ENCODE measurements at regions not wholly inside any gene's neighbourhood (a gene's known extent, or its start where the extent isn't known, plus 50 kb on each side); places are given as distances from the start of the nearest gene placed in this dataset.

DNA sequence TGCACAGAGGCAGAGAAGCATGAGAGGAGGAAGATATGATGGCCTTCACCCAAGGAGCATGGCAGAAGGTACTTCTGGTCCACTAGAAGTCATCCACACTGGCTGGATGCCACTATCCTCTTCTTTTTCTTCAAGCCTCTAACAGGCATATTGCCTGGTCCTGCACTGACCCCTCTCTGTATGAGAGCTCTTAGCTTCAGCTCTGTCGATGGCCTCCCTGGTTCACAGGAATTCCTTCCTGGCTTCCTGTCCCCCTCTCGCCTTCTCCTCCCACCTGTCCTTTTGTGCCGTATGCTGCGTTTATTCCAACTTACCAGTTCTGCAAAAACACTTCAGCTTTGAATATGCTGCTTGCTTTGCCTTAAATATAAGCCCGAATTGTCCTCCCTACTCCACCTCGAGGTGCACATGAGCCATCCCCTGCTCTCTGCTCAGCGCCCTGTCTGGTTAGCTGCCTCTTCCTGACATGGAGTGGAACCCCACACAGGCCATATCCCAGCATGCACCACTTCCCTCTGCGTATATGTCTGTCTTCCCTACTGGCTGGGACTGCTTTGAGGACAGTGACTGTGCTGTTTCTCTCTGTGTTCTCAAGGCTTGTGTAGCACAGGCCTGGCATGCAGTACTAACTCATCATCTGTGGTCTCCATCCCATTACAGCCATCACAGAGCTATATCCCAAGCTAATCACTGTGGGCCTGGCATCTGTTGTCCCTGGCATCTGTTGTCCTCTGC is 474.9 kb downstream of the EIPR1 start:
- no peak overlapping the region for H3K9ac ChIP-seq (replicated peaks in 1 of 4; ENCODE audit: extremely low read depth in 1 of 4, low read depth in 3 of 4, low read length in 3 of 4)

More for the DNA sequence above, 474.9 kb downstream of the EIPR1 start:
- no peaks in the 10 kb centered on the region for H3K79me2 ChIP-seq (ENCODE audit: control insufficient read depth in 1 of 2, insufficient read depth in 2 of 2, low read length in 2 of 2)
- DNase-seq (ENCODE audit: low read depth in 1 of 2, low spot score in 2 of 2) (no peak), FAIRE-seq (no peak)
- no peak overlapping the region for H4K5ac ChIP-seq (ENCODE audit: insufficient read length, low read depth, low read length)
- H3K23ac ChIP-seq (ENCODE audit: insufficient read length), result no peak overlapping the region
- peak overlapping the region; percentile 87 for H3K4ac ChIP-seq (replicated peaks; ENCODE audit: insufficient read length, low read depth, low read length)
- no peaks in the 10 kb centered on the region for H3K9me3 ChIP-seq (ENCODE audit: insufficient read depth in 2 of 2, low read depth in 1 of 2, low read length in 1 of 2)
- H3K14ac ChIP-seq (ENCODE audit: insufficient read length), result no peak overlapping the region
- no peak overlapping the region for H3K18ac ChIP-seq (ENCODE audit: extremely low read depth, low read length)
- H2BK120ac ChIP-seq (replicated peaks; ENCODE audit: low read depth, low read length), result no peak overlapping the region
- no peaks in the 10 kb centered on the region for H3K4me1 ChIP-seq (replicated peaks in 1 of 4; ENCODE audit: control insufficient read depth in 3 of 4, insufficient read depth in 4 of 4, low read length in 3 of 4)
- no peaks in the 10 kb centered on the region for H3K79me1 ChIP-seq (ENCODE audit: low read depth, low read length)
- no peak overlapping the region for H2BK15ac ChIP-seq (ENCODE audit: low read length)
- no peaks in the 10 kb centered on the region for H4K20me1 ChIP-seq (replicated peaks in 1 of 2; ENCODE audit: control insufficient read depth in 1 of 2, insufficient read depth in 2 of 2, low read length in 2 of 2)
- POLR2A ChIA-PET (ENCODE audit: partially characterized antibody), result no interaction called here
- H3K4me3 ChIP-seq (ENCODE audit: extremely low read depth in 1 of 4, insufficient read depth in 2 of 4, low read depth in 3 of 4, low read length in 4 of 4), result no peak overlapping the region
- no peak overlapping the region for H3K56ac ChIP-seq (replicated peaks; ENCODE audit: insufficient read length, low read depth, low read length)
- H2BK5ac ChIP-seq (ENCODE audit: low read depth, low read length), result 0 out of 2 replicates have a peak overlapping the region, but pooled peaks have one; percentile 5
- H3K27ac ChIP-seq (ENCODE audit: low read depth, low read length), result no peak overlapping the region
- no peak overlapping the region for H3K4me2 ChIP-seq (ENCODE audit: insufficient read depth in 1 of 2, low read depth in 2 of 2, low read length in 2 of 2)
- H3K27me3 ChIP-seq (replicated peaks in 1 of 4; ENCODE audit: control insufficient read depth in 3 of 4, extremely low read depth in 1 of 4, insufficient read depth in 3 of 4, low read length in 3 of 4), result no peaks in the 10 kb centered on the region
- TF ChIP-seq TEAD4 (IDR thresholded peaks at IDR 0.05; ENCODE audit: low read depth, low read length) (no peak), RAD21 (IDR thresholded peaks at IDR 0.05 in 1 of 2, conservative IDR thresholded peaks at IDR 0.05 in 1 of 2; ENCODE audit: low read depth in 2 of 2, low read length in 2 of 2) (peak; percentile 33 to 55)
- TF ChIP-seq, protein P1, sequence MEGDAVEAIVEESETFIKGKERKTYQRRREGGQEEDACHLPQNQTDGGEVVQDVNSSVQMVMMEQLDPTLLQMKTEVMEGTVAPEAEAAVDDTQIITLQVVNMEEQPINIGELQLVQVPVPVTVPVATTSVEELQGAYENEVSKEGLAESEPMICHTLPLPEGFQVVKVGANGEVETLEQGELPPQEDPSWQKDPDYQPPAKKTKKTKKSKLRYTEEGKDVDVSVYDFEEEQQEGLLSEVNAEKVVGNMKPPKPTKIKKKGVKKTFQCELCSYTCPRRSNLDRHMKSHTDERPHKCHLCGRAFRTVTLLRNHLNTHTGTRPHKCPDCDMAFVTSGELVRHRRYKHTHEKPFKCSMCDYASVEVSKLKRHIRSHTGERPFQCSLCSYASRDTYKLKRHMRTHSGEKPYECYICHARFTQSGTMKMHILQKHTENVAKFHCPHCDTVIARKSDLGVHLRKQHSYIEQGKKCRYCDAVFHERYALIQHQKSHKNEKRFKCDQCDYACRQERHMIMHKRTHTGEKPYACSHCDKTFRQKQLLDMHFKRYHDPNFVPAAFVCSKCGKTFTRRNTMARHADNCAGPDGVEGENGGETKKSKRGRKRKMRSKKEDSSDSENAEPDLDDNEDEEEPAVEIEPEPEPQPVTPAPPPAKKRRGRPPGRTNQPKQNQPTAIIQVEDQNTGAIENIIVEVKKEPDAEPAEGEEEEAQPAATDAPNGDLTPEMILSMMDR (IDR thresholded peaks at IDR 0.05; ENCODE audit: control extremely low read depth in 1 of 3, insufficient read depth in 1 of 3, low read depth in 1 of 3, low read length in 3 of 3), result peak in 2 of 3 experiments; percentile 8 to 23; a peak in 1 of 4 replicates
- H3K23me2 ChIP-seq (ENCODE audit: low read depth, low read length), result no peaks in the 10 kb centered on the region; the same call in 1 of the 2 replicates
- 93% methylated on average over 8 of the region's 8 CpGs; no CpG with 5 or more reads in 1 of the 2 experiments for WGBS, 2 experiments (ENCODE audit: extremely low coverage in 1 of 2, insufficient coverage in 1 of 2, insufficient read length in 1 of 2, insufficient replicate concordance in 2 of 2, low coverage in 1 of 2, low lambda C conversion rate in 2 of 2, missing lambda C conversion rate in 1 of 2)
- no peaks in the 10 kb centered on the region for H3K36me3 ChIP-seq (ENCODE audit: control insufficient read depth in 2 of 4, insufficient read depth in 4 of 4, low read length in 3 of 4)
- peak overlapping the region; percentile 62 for H4K91ac ChIP-seq (replicated peaks; ENCODE audit: insufficient read length, low read length)
- H2AK5ac ChIP-seq (ENCODE audit: low read depth, low read length), result no peak overlapping the region
- CTCF ChIA-PET (ENCODE audit: partially characterized antibody), result no interaction called here
- H2BK12ac ChIP-seq (ENCODE audit: low read depth, low read length), result no peak overlapping the region
- H2BK20ac ChIP-seq (ENCODE audit: low read length), result no peak overlapping the region
- no peak overlapping the region; the same call in 1 of the 2 replicates for H4K8ac ChIP-seq (ENCODE audit: extremely low read depth, insufficient read depth, low read length)
- H2AFZ ChIP-seq (ENCODE audit: low read length), result no peak overlapping the region

Data from H1 (cell line).